EH (cell line): ENCODE measurements at regions not wholly inside any gene's neighbourhood (a gene's known extent, or its start where the extent isn't known, plus 50 kb on each side); places are given as distances from the start of the nearest gene placed in this dataset.

ENCODE experiments used
- DNase-seq: peaks from one replicate; pipeline ENCODE4 v3.0.0-alpha.2; 2015; ENCODE audit warnings: low read depth

GRCh38 chr11:82676483-82677094 is 57.1 kb downstream of the FAM181B start:
- DNase-seq: peak; percentile 1

GRCh38 chr11:82675838-82676237 is 57.8 kb downstream of the FAM181B start:
- DNase-seq: no peak

- no peak for DNase-seq
These were observed 60.0 kb downstream of the FAM181B start for GRCh38 chr11:82673631-82674030.

- no peak for DNase-seq
These were observed 62.2 kb downstream of the FAM181B start for GRCh38 chr11:82671451-82671850.

GRCh38 chr11:82663535-82663934 is 70.1 kb downstream of the FAM181B start:
- no peak for DNase-seq

GRCh38 chr11:82653752-82654151 is 79.9 kb downstream of the FAM181B start:
- no peak for DNase-seq

GRCh38 chr11:82639251-82639650 is 94.4 kb downstream of the FAM181B start:
- DNase-seq: no peak

- DNase-seq: no peak
These were observed 97.0 kb downstream of the FAM181B start for GRCh38 chr11:82636615-82637014.

- no peak for DNase-seq
These were observed 99.6 kb downstream of the FAM181B start for GRCh38 chr11:82634091-82634490.

- DNase-seq: no peak
These were observed 101.7 kb downstream of the FAM181B start for GRCh38 chr11:82631722-82632630.

GRCh38 chr11:82610671-82611070 is 123.0 kb downstream of the FAM181B start:
- no peak for DNase-seq

- no peak for DNase-seq
These were observed 126.9 kb downstream of the FAM181B start for GRCh38 chr11:82606738-82607137.

GRCh38 chr11:82601711-82602110 is 132.0 kb downstream of the FAM181B start:
- no peak for DNase-seq

GRCh38 chr11:82599836-82600235 is 133.8 kb downstream of the FAM181B start:
- DNase-seq: no peak

GRCh38 chr11:82586581-82586980 is 147.1 kb downstream of the FAM181B start:
- DNase-seq: no peak

GRCh38 chr11:82577246-82577645 is 156.4 kb downstream of the FAM181B start:
- DNase-seq: no peak

- no peak for DNase-seq
These were observed 172.8 kb downstream of the FAM181B start for GRCh38 chr11:82560836-82561235.

- no peak for DNase-seq
These were observed 174.1 kb downstream of the FAM181B start for GRCh38 chr11:82559609-82560008.

GRCh38 chr11:82557274-82557673 is 176.4 kb downstream of the FAM181B start:
- DNase-seq: no peak

- no peak for DNase-seq
These were observed 177.5 kb downstream of the FAM181B start for GRCh38 chr11:82556210-82556609.

GRCh38 chr11:82546661-82547557 is 186.8 kb downstream of the FAM181B start:
- DNase-seq: no peak

- DNase-seq: no peak
These were observed 194.0 kb downstream of the FAM181B start for GRCh38 chr11:82539669-82540068.
